Kidney (tissue), 13 donors: ENCODE measurements at regions not wholly inside any gene's neighbourhood (a gene's known extent, or its start where the extent isn't known, plus 50 kb on each side); places are given as distances from the start of the nearest gene placed in this dataset.

ENCODE experiments used
- DNase-seq, 5 donors: peaks; one replicate each; pipeline ENCODE4 v3.0.0-alpha.2; 2013 to 2020
- FAIRE-seq: peaks from 2 replicates; lab custom pipeline; 2012; peaks lifted over from hg19 to GRCh38; lab: Jason Lieb, UNC
- H3K27ac ChIP-seq, 2 donors: one replicate each; pipeline ENCODE4 v1.7.0; 2013; ENCODE audit warnings: low read depth in 2 of 2, low read length in 2 of 2, inconsistent platforms in 1 of 2
- H3K27me3 ChIP-seq: one replicate; pipeline ENCODE4 v1.7.1; 2013; ENCODE audit warnings: low read length, inconsistent platforms; ENCODE audit not compliant: control insufficient read depth, insufficient read depth
- H3K36me3 ChIP-seq, 3 donors: one replicate each; pipeline versions ENCODE4 v1.7.0 to v1.7.1; 2013; ENCODE audit warnings: low read length in 3 of 3, control low read depth in 1 of 3, inconsistent platforms in 1 of 3; ENCODE audit not compliant: insufficient read depth in 3 of 3, control insufficient read depth in 2 of 3
- H3K4me1 ChIP-seq, 3 donors: one replicate each; pipeline versions ENCODE4 v1.7.0 to v1.7.1; 2013; ENCODE audit warnings: low read length in 3 of 3, inconsistent platforms in 1 of 3, low read depth in 1 of 3; ENCODE audit not compliant: control insufficient read depth in 2 of 3, insufficient read depth in 2 of 3
- H3K4me3 ChIP-seq, 3 donors: one replicate each; pipeline versions ENCODE4 v1.7.0 to v1.8.1; 2013; ENCODE audit warnings: low read length in 3 of 3, control low read depth in 1 of 3, inconsistent platforms in 1 of 3
- H3K9ac ChIP-seq, 3 donors: one replicate each; pipeline versions ENCODE4 v1.7.0 to v1.7.1; 2013; ENCODE audit warnings: low read length in 3 of 3, control low read depth in 1 of 3, inconsistent platforms in 1 of 3
- H3K9me3 ChIP-seq, 3 donors: one replicate each; pipeline versions ENCODE4 v1.7.0 to v1.7.1; 2013; ENCODE audit warnings: low read length in 3 of 3, control low read depth in 1 of 3, inconsistent platforms in 1 of 3; ENCODE audit not compliant: control insufficient read depth in 2 of 3, insufficient read depth in 1 of 3
- intact Hi-C: fragments of 100-400 bp; cut with DNase I; formaldehyde crosslinking; loops from one replicate; pipeline ENCODE4 v1.11.1; 2022
- TF ChIP-seq, protein P1 (sequence below): IDR thresholded peaks from 3 replicates; pipeline ENCODE4 v1.5.1; 2012; ENCODE audit warnings: mild to moderate bottlenecking, moderate library complexity, borderline replicate concordance; ENCODE audit not compliant: insufficient read depth; ENCODE audit errors: extremely low read depth
- donor health status: control.
- donor health status: control.
- donor health status: control.
- donor health status: control.
- donor health status: control.
- donor health status: DM: yes; HTN: yes; CAD: no.
- donor health status: Normal renal cell carcinoma (clear cell type).

DNA sequence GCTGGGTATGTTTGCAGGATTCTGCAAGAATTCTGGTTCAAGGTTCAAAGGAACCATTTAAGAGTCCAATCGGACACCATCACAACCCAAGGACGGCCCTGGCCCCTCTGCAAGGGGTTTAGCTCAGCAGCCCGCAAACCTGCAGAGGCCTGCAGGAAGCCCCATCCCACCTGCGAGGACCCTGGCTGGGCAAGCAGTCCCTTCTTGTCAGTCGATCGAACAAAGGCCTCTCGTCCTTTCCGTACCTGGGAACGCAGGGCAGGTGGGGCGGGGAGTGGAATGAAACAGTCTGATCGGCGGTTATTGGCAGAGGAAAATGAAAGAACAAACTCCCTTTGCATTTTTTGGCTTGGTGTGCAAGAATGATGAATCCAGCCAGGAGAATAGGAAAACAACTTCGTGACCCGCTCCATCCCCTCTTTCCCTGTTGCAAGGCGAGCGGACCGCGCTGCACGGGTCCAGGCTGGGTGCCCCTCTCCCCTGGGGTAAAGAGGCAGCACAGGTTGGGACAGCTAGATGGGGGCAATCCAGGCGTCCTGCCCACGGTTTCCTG lies 73.7 kb downstream of the INSIG1 start:
- Histone ChIP-seq H3K9ac (no peak overlapping the region), H3K9me3 (no peaks in the 10 kb centered on the region), H3K36me3 (no peaks in the 10 kb centered on the region), H3K4me3 (no peak overlapping the region), H3K27me3 (peaks cover 48% of the 10 kb centered on the region), H3K4me1 (peaks cover 0 to 13% (median 0%) of the 10 kb centered on the region in 3 donors), H3K27ac (no peak overlapping the region)
- FAIRE-seq (no peak), DNase-seq (peak in 1 of 5 donors; percentile 33)
- TF ChIP-seq, protein P1, sequence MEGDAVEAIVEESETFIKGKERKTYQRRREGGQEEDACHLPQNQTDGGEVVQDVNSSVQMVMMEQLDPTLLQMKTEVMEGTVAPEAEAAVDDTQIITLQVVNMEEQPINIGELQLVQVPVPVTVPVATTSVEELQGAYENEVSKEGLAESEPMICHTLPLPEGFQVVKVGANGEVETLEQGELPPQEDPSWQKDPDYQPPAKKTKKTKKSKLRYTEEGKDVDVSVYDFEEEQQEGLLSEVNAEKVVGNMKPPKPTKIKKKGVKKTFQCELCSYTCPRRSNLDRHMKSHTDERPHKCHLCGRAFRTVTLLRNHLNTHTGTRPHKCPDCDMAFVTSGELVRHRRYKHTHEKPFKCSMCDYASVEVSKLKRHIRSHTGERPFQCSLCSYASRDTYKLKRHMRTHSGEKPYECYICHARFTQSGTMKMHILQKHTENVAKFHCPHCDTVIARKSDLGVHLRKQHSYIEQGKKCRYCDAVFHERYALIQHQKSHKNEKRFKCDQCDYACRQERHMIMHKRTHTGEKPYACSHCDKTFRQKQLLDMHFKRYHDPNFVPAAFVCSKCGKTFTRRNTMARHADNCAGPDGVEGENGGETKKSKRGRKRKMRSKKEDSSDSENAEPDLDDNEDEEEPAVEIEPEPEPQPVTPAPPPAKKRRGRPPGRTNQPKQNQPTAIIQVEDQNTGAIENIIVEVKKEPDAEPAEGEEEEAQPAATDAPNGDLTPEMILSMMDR: no peak
- intact Hi-C loops: no loop called here

DNA sequence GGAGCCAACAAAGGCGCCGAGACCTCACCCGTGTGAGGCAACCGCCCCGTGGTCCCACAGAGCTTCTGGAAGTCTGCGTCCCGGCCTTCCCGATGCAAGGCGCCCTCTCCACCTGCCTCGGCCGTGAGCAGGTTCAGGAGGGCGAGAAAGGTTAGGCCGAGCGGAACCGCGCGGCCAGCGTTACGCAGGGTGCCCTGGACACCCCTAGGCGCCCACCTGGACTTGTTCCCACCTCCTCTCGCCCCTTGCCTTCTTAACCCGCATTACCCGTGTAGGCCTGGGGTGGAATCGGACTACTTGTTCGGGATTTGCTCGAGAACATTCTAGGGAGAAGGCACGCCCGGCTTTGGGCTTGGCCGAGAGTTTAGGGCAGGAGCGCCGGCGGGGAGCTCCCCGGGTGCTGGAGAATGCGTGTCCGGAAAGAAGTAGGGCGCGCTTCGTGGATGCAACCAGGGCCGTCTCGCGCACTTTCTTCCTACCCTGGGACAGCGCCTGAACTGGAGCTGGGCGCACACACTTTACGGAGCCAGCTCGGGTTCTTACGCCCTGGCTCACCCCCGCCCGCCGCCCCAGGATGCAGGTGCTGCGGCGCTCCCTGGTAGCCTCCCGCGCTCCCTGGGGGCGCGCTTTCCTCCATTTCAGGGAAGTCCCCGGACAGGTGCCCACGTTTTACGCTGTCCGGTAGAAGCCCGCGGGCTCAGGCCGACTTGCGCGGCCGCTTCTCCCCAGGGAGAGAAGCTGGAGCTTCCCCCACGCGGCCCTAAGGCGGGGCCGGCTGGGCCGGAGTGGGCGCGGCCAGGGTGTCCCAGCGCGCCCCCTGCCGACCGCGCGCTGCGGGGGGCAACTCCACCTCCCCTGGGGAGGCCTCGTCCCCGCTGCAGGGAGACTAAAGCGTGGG lies 74.5 kb downstream of the INSIG1 start:
- DNase-seq (peak in 2 of 5 donors; percentile 16 to 63), FAIRE-seq (no peak)
- Histone ChIP-seq H3K27ac (no peak overlapping the region), H3K9ac (no peak overlapping the region), H3K4me3 (no peak overlapping the region), H3K36me3 (no peaks in the 10 kb centered on the region), H3K4me1 (peaks cover 0 to 13% (median 0%) of the 10 kb centered on the region in 3 donors), H3K27me3 (peaks cover 55% of the 10 kb centered on the region), H3K9me3 (no peaks in the 10 kb centered on the region)
- TF ChIP-seq, protein P1: no peak
- intact Hi-C loops: no loop called here

DNA sequence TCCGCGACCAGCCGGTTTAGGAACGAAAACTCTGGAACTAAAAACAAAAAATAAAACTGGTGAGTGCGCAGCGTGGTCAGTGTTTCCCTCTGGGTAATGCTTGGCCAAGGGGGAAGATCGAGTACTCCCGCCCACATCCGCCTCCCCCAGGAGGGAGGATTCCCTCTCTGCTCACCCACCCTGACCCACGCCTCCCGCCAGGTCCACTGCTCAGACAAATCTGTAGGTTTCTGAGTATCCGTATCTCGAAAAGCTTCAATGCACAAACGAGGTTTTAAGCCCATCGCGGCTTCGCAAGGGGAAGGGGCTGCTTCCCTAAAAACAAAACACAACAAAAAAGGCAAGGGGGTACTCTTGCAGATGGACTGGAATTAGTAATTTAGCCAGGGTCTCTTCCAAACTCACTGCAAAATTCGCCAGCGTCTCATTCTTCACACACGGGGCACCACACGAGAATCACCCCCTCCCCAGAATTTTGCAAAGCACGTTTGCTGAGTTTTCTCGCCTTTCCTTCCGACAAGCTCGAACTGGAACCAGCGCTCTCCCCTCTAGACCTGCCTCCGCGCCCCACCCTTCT lies 75.2 kb downstream of the INSIG1 start:
- no peak for FAIRE-seq
- intact Hi-C loops: no loop called here
- H3K27me3 ChIP-seq: peaks cover 60% of the 10 kb centered on the region
- no peak overlapping the region for H3K27ac ChIP-seq
- H3K4me1 ChIP-seq: peaks cover 0 to 17% (median 0%) of the 10 kb centered on the region in 3 donors
- peak in 1 of 5 donors; percentile 46 for DNase-seq
- H3K4me3 ChIP-seq: peak overlapping the region in 1 of 3 donors; percentile 23
- TF ChIP-seq, protein P1: no peak
- no peaks in the 10 kb centered on the region for H3K36me3 ChIP-seq
- no peaks in the 10 kb centered on the region for H3K9me3 ChIP-seq
- H3K9ac ChIP-seq: no peak overlapping the region
